NCI-H1417 (cell line): ENCODE measurements at regions not wholly inside any gene's neighbourhood (a gene's known extent, or its start where the extent isn't known, plus 50 kb on each side); places are given as distances from the start of the nearest gene placed in this dataset.
"Not testable (repeated sequence)": the region's sequence is repeated elsewhere in the genome, so short reads cannot be mapped to it uniquely, and the experiment has no call there.

Experiments used
- DNase-seq, 3 experiments: peaks; one replicate each; lab custom pipeline; 2025; lab: John Stamatoyannopoulos, UW

- DNase-seq: peak; percentile 26 to 68 (median 54)
Observed at GRCh38 chr18:78813936-78814710, 165.5 kb upstream of the SALL3 start.

GRCh38 chr18:78814766-78815165 is 164.9 kb upstream of the SALL3 start:
- DNase-seq: peak in 1 of 3 experiments; percentile 52

GRCh38 chr18:78816114-78816513 is 163.5 kb upstream of the SALL3 start:
- DNase-seq: no peak

- no peak for DNase-seq
Observed at GRCh38 chr18:78816916-78817315, 162.7 kb upstream of the SALL3 start.

GRCh38 chr18:78818495-78818894 is 161.1 kb upstream of the SALL3 start:
- DNase-seq: no peak

- no peak for DNase-seq
Observed at GRCh38 chr18:78818961-78819360, 160.7 kb upstream of the SALL3 start.

- no peak for DNase-seq
Observed at GRCh38 chr18:78820161-78820834, 159.3 kb upstream of the SALL3 start.

GRCh38 chr18:78821396-78821795 is 158.2 kb upstream of the SALL3 start:
- no peak for DNase-seq

GRCh38 chr18:78822171-78822948 is 157.3 kb upstream of the SALL3 start:
- no peak for DNase-seq

GRCh38 chr18:78822949-78823285 is 156.7 kb upstream of the SALL3 start:
- DNase-seq: no peak

- no peak for DNase-seq
Observed at GRCh38 chr18:78825168-78825567, 154.4 kb upstream of the SALL3 start.

GRCh38 chr18:78826631-78827030 is 153.0 kb upstream of the SALL3 start:
- DNase-seq: no peak

GRCh38 chr18:78827141-78827540 is 152.5 kb upstream of the SALL3 start:
- DNase-seq: no peak

GRCh38 chr18:78828131-78828530 is 151.5 kb upstream of the SALL3 start:
- no peak for DNase-seq

- not testable (repeated sequence) for DNase-seq
Observed at GRCh38 chr18:78829026-78829425, 150.6 kb upstream of the SALL3 start.

GRCh38 chr18:78830161-78830560 is 149.5 kb upstream of the SALL3 start:
- DNase-seq: no peak

- no peak for DNase-seq
Observed at GRCh38 chr18:78830826-78831225, 148.8 kb upstream of the SALL3 start.

- no peak for DNase-seq
Observed at GRCh38 chr18:78831603-78832002, 148.0 kb upstream of the SALL3 start.

GRCh38 chr18:78833833-78834232 is 145.8 kb upstream of the SALL3 start:
- DNase-seq: no peak

- no peak for DNase-seq
Observed at GRCh38 chr18:78836838-78837237, 142.8 kb upstream of the SALL3 start.

GRCh38 chr18:78837754-78838153 is 141.9 kb upstream of the SALL3 start:
- DNase-seq: no peak

GRCh38 chr18:78838183-78838582 is 141.4 kb upstream of the SALL3 start:
- no peak for DNase-seq

GRCh38 chr18:78849046-78849445 is 130.6 kb upstream of the SALL3 start:
- no peak for DNase-seq
